C4-2B (cell line): ENCODE measurements at regions not wholly inside any gene's neighbourhood (a gene's known extent, or its start where the extent isn't known, plus 50 kb on each side); places are given as distances from the start of the nearest gene placed in this dataset.

Experiments used
- H3K27ac ChIP-seq: fragments of 450-650 bp; 2 replicates; pipeline ENCODE4 v1.5.1; 2017
- CTCF ChIP-seq: fragments of 450-650 bp; conservative IDR thresholded peaks from 2 replicates; pipeline ENCODE4 v1.5.1; 2017; ENCODE audit warnings: mild to moderate bottlenecking
- ZFX ChIP-seq: fragments of 450-650 bp; IDR thresholded peaks from 2 replicates; pipeline ENCODE4 v1.6.1; 2017

GRCh38 chr14:54117396-54117795, 160.8 kb upstream of the BMP4 start:
- H3K27ac ChIP-seq, result no peak overlapping the region

DNA sequence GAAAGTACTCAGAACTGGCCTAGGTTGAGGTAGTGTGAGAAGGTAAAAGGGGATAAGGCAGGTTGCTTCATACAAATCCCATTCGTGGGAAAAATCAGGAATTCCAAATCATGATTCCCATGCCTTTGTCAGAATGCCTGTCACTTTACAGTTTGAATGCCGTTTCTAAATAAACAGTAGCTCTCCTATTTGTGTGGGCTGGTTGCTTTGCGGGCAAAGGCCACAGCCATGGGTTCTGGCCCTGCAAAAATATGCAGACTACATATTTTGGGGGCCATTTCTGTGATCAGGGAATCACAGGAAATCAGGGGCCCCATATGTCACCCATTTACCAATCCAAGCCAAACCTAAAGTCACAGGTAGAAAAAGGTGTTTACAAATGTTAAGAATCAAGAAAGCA, 161.3 kb upstream of the BMP4 start:
- H3K27ac ChIP-seq, result no peak overlapping the region
- TF ChIP-seq ZFX, result no peak
- no peak for TF ChIP-seq CTCF

More at GRCh38 chr14:54117396-54117795, 160.8 kb upstream of the BMP4 start:
- TF ChIP-seq CTCF (no peak), ZFX (no peak)

GRCh38 chr14:54120260-54120659, 163.6 kb upstream of the BMP4 start:
- TF ChIP-seq CTCF (no peak), ZFX (no peak)
- no peak overlapping the region for H3K27ac ChIP-seq

DNA sequence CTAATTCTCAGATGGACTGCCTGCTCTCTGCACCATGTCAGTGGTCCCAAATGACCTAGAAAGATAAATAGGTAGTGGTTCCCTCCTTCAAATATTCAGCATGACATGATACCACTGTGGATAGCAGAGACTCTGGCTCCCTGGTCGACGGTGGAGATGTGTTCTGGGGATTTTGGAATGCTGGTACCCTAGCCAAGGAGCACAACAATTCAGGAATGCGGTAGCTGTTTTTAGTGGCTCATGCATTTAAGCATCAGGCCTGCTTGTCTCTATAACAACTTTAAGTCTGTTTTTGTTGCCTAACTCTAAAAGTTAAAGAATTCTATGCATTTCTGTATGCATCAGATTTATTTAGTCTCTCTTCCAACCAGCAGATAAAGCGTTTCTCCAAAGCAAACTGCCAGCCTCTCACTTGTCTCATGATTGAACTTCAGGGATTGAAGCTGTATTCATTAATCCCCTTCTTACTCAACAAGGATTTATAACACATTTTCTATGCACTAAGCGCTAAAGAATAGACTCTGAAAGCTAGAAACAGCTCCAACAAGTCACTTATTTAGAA, 164.9 kb upstream of the BMP4 start:
- TF ChIP-seq ZFX, result no peak
- no peak for TF ChIP-seq CTCF
- no peak overlapping the region for H3K27ac ChIP-seq

- no peak for TF ChIP-seq CTCF
- TF ChIP-seq ZFX, result no peak
- no peak overlapping the region for H3K27ac ChIP-seq
These were observed 167.2 kb upstream of the BMP4 start for GRCh38 chr14:54123841-54124240.

DNA sequence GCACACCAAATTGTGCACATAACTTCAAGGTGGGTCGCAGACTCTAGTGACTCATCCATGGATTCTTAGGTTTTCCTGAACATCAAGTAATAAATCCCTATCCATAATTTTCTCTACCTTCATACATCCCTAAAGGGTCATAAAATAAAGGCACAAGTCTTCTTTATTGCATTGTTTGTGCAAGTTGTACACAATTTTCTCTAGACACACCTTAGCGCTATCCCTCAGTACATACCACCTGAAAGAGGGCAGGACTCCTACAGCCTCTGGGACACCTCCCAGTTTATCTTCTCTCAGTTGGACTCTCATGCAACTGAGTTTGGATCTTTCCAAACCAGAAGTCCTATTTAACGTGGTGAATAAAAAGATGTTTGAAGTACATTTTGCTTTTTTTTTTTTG, 168.5 kb upstream of the BMP4 start:
- H3K27ac ChIP-seq, result no peak overlapping the region
- no peak for TF ChIP-seq ZFX
- no peak for TF ChIP-seq CTCF

DNA sequence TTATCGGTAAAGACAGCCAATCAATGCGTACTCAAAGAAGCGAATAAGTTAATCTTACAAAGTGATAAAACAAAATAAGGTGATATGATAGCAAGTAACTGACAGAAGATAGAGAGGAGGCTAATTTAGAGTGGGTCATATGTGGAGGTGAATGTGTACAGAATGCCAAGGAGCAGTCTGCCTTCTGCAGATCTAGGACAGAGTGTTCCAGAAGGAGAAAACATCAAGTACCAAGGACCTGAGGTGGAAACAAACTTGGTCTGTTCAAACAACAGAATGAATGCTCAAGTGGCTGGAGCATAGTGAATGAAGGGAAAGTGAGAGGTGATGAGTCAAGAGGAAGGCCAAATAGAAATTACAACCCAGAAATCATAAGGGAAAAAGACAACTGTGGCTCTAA, 170.3 kb upstream of the BMP4 start:
- no peak for TF ChIP-seq ZFX
- TF ChIP-seq CTCF, result no peak

More for the DNA sequence above, 170.3 kb upstream of the BMP4 start:
- no peak overlapping the region for H3K27ac ChIP-seq
